GM23338 (cell line): ENCODE measurements at regions not wholly inside any gene's neighbourhood (a gene's known extent, or its start where the extent isn't known, plus 50 kb on each side); places are given as distances from the start of the nearest gene placed in this dataset.

ENCODE experiments used
- CREB1 ChIP-seq: fragments of 250-450 bp; sonication (Bioruptor Pico); IDR thresholded peaks from 2 replicates; pipeline ENCODE4 v1.5.0; 2020; ENCODE audit warnings: low read depth, mild to moderate bottlenecking, moderate library complexity
- EZH2 ChIP-seq: fragments of 200-600 bp; sonication (generic); IDR thresholded peaks from one replicate; pipeline ENCODE4 v1.8.0; 2017; ENCODE audit warnings: antibody characterized with exemption, mild to moderate bottlenecking, low read depth; ENCODE audit not compliant: unreplicated experiment
- JUNB ChIP-seq: IDR thresholded peaks from one replicate; pipeline ENCODE4 v1.6.1; 2016; ENCODE audit warnings: antibody characterized with exemption; ENCODE audit not compliant: unreplicated experiment
- POLR2AphosphoS5 ChIP-seq: IDR thresholded peaks from 2 replicates; pipeline ENCODE4 v1.6.1; 2016; ENCODE audit warnings: antibody characterized with exemption, low read depth
- TF ChIP-seq, protein P1 (sequence below), 2 experiments: fragments of 200-600 bp in 1 of 2; sonication (generic) in 1 of 2; conservative IDR thresholded peaks; 2 replicates each; pipeline versions ENCODE4 v1.5.1 to v1.6.1; 2016 to 2017; ENCODE audit warnings: antibody characterized with exemption in 2 of 2, low read depth in 2 of 2, mild to moderate bottlenecking in 2 of 2, moderate library complexity in 1 of 2
- TF ChIP-seq, protein P2 (sequence below): IDR thresholded peaks from one replicate; pipeline ENCODE4 v1.6.1; 2018; ENCODE audit warnings: antibody characterized with exemption; ENCODE audit not compliant: unreplicated experiment

DNA sequence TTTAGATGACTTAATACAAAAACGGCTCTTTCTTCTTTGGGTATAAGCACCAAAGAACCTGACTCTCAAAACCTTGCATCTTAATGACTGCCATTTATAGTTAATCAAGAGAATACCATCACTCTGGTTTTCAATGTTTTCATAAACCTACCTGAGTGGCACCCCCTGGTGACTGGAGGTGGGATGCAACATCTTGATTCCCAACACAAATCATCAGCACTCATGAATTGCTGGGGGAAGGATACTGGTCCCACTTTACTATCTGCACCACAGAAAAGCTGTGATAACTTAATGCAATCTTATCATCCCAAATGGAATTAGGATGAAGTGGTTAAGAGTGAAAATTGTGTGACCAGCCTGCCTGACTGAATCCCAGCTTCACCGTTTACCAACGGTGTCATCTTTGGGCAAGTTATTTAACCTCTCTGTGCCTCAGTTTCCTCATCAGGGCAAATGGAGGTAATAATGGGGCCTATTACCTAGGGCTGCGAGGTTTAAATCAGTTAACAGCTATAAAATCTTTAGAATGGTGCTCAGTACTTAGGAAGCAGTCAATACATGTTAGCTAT, 366.4 kb downstream of the KLF12 start:
- TF ChIP-seq CREB1 (CRISPR knock-in tag): no peak
- TF ChIP-seq, protein P1, sequence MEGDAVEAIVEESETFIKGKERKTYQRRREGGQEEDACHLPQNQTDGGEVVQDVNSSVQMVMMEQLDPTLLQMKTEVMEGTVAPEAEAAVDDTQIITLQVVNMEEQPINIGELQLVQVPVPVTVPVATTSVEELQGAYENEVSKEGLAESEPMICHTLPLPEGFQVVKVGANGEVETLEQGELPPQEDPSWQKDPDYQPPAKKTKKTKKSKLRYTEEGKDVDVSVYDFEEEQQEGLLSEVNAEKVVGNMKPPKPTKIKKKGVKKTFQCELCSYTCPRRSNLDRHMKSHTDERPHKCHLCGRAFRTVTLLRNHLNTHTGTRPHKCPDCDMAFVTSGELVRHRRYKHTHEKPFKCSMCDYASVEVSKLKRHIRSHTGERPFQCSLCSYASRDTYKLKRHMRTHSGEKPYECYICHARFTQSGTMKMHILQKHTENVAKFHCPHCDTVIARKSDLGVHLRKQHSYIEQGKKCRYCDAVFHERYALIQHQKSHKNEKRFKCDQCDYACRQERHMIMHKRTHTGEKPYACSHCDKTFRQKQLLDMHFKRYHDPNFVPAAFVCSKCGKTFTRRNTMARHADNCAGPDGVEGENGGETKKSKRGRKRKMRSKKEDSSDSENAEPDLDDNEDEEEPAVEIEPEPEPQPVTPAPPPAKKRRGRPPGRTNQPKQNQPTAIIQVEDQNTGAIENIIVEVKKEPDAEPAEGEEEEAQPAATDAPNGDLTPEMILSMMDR (conservative IDR thresholded peaks at IDR 0.05; ENCODE audit: low read depth in 2 of 2): peak; percentile 67 to 80
- TF ChIP-seq JUNB: no peak
- TF ChIP-seq, protein P2, sequence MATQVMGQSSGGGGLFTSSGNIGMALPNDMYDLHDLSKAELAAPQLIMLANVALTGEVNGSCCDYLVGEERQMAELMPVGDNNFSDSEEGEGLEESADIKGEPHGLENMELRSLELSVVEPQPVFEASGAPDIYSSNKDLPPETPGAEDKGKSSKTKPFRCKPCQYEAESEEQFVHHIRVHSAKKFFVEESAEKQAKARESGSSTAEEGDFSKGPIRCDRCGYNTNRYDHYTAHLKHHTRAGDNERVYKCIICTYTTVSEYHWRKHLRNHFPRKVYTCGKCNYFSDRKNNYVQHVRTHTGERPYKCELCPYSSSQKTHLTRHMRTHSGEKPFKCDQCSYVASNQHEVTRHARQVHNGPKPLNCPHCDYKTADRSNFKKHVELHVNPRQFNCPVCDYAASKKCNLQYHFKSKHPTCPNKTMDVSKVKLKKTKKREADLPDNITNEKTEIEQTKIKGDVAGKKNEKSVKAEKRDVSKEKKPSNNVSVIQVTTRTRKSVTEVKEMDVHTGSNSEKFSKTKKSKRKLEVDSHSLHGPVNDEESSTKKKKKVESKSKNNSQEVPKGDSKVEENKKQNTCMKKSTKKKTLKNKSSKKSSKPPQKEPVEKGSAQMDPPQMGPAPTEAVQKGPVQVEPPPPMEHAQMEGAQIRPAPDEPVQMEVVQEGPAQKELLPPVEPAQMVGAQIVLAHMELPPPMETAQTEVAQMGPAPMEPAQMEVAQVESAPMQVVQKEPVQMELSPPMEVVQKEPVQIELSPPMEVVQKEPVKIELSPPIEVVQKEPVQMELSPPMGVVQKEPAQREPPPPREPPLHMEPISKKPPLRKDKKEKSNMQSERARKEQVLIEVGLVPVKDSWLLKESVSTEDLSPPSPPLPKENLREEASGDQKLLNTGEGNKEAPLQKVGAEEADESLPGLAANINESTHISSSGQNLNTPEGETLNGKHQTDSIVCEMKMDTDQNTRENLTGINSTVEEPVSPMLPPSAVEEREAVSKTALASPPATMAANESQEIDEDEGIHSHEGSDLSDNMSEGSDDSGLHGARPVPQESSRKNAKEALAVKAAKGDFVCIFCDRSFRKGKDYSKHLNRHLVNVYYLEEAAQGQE: no peak
- no peak for TF ChIP-seq EZH2
- TF ChIP-seq POLR2AphosphoS5: no peak
